Upper lobe of right lung (tissue), 1 donor: ENCODE measurements at regions not wholly inside any gene's neighbourhood (a gene's known extent, or its start where the extent isn't known, plus 50 kb on each side); places are given as distances from the start of the nearest gene placed in this dataset.

ENCODE experiments used
- ATAC-seq: fragments of 200-7000 bp; cut with Tn5 transposase; one replicate; pipeline ENCODE4 v1.9.1; 2020; ENCODE audit warnings: mild to moderate bottlenecking, moderate library complexity
- DNase-seq: peaks from one replicate; pipeline ENCODE4 v3.0.0-alpha.2; 2020
- H3K27ac ChIP-seq: fragments of 200-600 bp; one replicate; pipeline ENCODE4 v1.8.0; 2022
- H3K27me3 ChIP-seq: fragments of 200-600 bp; one replicate; pipeline ENCODE4 v1.8.0; 2022; ENCODE audit warnings: mild to moderate bottlenecking
- H3K36me3 ChIP-seq: fragments of 200-600 bp; one replicate; pipeline ENCODE4 v1.8.0; 2022
- H3K4me1 ChIP-seq: fragments of 200-600 bp; one replicate; pipeline ENCODE4 v1.8.0; 2022
- H3K4me3 ChIP-seq: fragments of 200-600 bp; one replicate; pipeline ENCODE4 v1.8.0; 2022; ENCODE audit warnings: mild to moderate bottlenecking
- H3K9me3 ChIP-seq: fragments of 200-600 bp; one replicate; pipeline ENCODE4 v1.8.0; 2022
- intact Hi-C: fragments of 100-400 bp; cut with DNase I; formaldehyde crosslinking; loops from one replicate; pipeline ENCODE4 v1.11.0; 2022
- TF ChIP-seq, protein P1 (sequence below): fragments of 200-600 bp; IDR thresholded peaks from one replicate; pipeline ENCODE4 v1.8.0; 2022; ENCODE audit warnings: antibody characterized with exemption
- donor health status: DM: no; HTN: yes; CAD: no; lungs with severe emphysema.

DNA sequence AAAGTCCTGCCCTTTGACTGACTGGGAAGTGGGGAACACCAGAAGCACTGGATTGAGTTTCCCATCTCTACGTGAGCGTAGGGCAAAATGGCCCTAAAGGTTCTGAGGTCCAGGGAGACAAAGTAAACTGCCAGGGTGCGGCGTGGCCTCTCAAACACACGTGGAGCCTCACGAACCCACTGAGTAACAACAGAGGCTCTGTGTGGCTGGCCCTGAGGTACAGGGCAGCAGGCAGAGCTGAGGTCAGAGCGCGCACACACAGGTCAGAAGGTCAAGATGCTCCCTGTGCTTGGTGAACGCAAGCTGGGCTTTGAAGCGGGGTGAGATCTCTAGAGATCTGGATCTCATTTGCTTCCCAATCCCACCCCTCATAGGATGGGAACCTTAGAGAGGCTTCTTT is 99.0 kb upstream of the ZMIZ1 start:
- H3K27me3 ChIP-seq = no peaks in the 10 kb centered on the region
- H3K27ac ChIP-seq = peak overlapping the region; percentile 24
- H3K9me3 ChIP-seq = no peaks in the 10 kb centered on the region
- peaks cover 16% of the 10 kb centered on the region for H3K4me1 ChIP-seq
- DNase-seq = no peak
- intact Hi-C loops = no loop called here
- ATAC-seq = no peak
- TF ChIP-seq, protein P1, sequence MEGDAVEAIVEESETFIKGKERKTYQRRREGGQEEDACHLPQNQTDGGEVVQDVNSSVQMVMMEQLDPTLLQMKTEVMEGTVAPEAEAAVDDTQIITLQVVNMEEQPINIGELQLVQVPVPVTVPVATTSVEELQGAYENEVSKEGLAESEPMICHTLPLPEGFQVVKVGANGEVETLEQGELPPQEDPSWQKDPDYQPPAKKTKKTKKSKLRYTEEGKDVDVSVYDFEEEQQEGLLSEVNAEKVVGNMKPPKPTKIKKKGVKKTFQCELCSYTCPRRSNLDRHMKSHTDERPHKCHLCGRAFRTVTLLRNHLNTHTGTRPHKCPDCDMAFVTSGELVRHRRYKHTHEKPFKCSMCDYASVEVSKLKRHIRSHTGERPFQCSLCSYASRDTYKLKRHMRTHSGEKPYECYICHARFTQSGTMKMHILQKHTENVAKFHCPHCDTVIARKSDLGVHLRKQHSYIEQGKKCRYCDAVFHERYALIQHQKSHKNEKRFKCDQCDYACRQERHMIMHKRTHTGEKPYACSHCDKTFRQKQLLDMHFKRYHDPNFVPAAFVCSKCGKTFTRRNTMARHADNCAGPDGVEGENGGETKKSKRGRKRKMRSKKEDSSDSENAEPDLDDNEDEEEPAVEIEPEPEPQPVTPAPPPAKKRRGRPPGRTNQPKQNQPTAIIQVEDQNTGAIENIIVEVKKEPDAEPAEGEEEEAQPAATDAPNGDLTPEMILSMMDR = no peak
- H3K4me3 ChIP-seq = no peak overlapping the region
- no peaks in the 10 kb centered on the region for H3K36me3 ChIP-seq

- H3K27ac ChIP-seq = no peak overlapping the region
- H3K4me3 ChIP-seq = no peak overlapping the region
- ATAC-seq = no peak
- H3K27me3 ChIP-seq = no peaks in the 10 kb centered on the region
- H3K36me3 ChIP-seq = no peaks in the 10 kb centered on the region
- no peak for DNase-seq
- TF ChIP-seq, protein P1 = no peak
- H3K4me1 ChIP-seq = peaks cover 21% of the 10 kb centered on the region
- intact Hi-C loops = no loop called here
- no peaks in the 10 kb centered on the region for H3K9me3 ChIP-seq
These were observed 98.5 kb upstream of the ZMIZ1 start for GRCh38 chr10:78970261-78970660.

GRCh38 chr10:78971094-78971682 is 97.6 kb upstream of the ZMIZ1 start:
- DNase-seq (no peak), ATAC-seq (no peak)
- no peaks in the 10 kb centered on the region for H3K9me3 ChIP-seq
- intact Hi-C loops = no loop called here
- H3K36me3 ChIP-seq = no peaks in the 10 kb centered on the region
- peaks cover 21% of the 10 kb centered on the region for H3K4me1 ChIP-seq
- H3K4me3 ChIP-seq = no peak overlapping the region
- TF ChIP-seq, protein P1 = no peak
- no peaks in the 10 kb centered on the region for H3K27me3 ChIP-seq
- no peak overlapping the region for H3K27ac ChIP-seq

DNA sequence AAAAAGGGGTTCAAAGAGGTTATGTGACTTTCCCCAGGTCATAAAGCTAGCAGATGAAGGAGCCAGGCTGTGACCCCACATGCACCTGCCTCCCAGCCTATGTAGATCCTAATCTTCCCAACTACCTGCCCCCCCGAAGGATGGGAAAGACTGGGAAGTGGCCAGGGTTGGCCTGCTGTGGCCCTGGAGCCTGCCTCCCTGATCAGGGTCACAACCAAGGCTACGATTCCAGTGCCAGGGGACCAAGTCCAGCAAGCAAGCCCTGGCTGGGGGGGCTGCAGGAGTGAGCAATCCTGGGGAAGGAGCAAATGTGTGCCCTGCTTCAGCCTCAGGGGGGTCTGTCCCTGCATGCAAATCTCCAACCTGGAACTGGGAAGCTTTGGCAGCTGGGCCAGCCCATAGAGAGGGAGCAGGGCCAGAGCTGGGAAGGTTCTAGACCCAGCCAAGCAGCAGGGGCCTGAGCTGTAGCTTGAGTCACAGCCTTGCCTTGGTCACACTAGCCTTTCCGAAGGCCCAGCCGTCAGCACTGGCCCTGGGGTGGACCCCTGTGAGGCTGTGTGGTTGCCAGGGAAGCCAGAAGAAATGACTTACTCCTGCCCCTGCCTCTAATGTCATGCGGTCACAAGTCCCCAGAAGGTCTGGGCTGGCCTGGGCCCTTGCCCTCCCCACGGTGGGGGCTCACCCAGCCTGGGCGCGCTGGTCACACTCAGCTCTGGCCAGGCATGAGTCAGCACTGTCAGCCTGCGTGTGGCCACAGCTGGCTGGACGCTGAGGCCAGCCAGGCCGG is 96.4 kb upstream of the ZMIZ1 start:
- H3K4me3 ChIP-seq = no peak overlapping the region
- H3K9me3 ChIP-seq = no peaks in the 10 kb centered on the region

DNA sequence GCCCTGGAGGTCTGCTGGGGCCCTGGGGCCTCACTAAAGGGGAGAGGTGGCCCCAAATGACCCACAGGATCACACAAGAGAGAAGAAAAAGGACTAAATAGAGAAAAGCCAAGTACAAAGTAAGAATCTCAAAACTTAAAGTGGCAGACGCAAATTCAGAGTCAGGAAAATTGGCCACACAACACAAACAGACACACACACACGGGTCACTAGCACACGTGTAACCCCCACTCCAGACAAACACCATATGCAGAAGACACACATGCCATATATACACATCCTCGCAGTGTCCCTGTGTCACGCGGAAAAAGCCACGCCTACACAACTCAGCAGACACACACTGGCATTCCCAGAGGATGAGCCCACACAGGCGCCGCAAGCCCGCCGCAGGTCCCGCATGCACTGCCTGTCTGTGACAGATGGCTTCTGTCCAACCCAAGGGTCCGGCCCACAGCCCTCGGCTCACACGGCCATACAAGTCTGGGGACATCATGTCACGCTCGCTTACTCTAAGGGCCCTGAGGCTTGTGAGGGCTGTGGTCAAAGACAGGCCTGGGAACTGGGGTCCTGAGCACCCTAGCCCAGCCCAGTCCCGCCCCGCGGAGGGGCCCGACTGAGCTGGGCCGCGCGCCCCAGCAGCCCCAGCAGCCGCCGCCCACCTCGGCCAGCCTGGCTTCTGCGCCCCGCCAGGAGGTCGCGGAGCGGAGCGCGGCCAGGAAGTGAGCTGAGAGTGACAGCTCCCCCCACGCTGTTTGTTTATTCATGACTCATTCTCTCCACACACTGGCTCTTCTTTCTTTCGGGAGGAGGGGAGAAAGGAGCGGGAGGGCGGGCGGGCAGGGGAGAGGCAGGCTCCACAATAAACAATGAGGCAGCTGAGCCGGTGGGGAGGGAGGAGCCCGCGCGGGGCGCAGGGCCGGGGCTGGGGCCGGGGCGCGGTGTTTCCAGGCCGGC is 95.5 kb upstream of the ZMIZ1 start:
- Histone ChIP-seq H3K36me3 (no peaks in the 10 kb centered on the region), H3K9me3 (no peaks in the 10 kb centered on the region), H3K4me1 (peaks cover 31% of the 10 kb centered on the region), H3K27me3 (no peaks in the 10 kb centered on the region), H3K4me3 (peak overlapping the region; percentile 51), H3K27ac (peak overlapping the region; percentile 92)
- intact Hi-C loops = no loop called here
- TF ChIP-seq, protein P1 = no peak
- ATAC-seq (peak; percentile 79), DNase-seq (peak; percentile 89)

More for the DNA sequence above, 96.4 kb upstream of the ZMIZ1 start:
- H3K4me1 ChIP-seq = peaks cover 23% of the 10 kb centered on the region
- peak overlapping the region; percentile 92 for H3K27ac ChIP-seq
- no peaks in the 10 kb centered on the region for H3K36me3 ChIP-seq
- intact Hi-C loops = no loop called here
- TF ChIP-seq, protein P1 = no peak
- DNase-seq (peak; percentile 78), ATAC-seq (peak; percentile 43)
- no peaks in the 10 kb centered on the region for H3K27me3 ChIP-seq
